Activated naive CD4-positive, alpha-beta T cell treated with anti-CD3 and anti-CD28 coated beads for 36 hours (primary cell): ENCODE measurements at regions not wholly inside any gene's neighbourhood (a gene's known extent, or its start where the extent isn't known, plus 50 kb on each side); places are given as distances from the start of the nearest gene placed in this dataset.

Source experiments
- CTCF ChIA-PET: fragments of 350-600 bp; sonication (Branson Sonifier 250); formaldehyde crosslinking; loops from one replicate; lab custom pipeline; 2021; ENCODE audit warnings: antibody characterized with exemption; lab: Charles Lee
- DNase-seq: peaks from one replicate; pipeline ENCODE4 v3.0.0-alpha.2; 2020
- H3K27ac Mint-ChIP-seq: one replicate; pipeline ENCODE4 v1.8.0; 2021; ENCODE audit warnings: mild to moderate bottlenecking, mixed read lengths
- H3K27me3 Mint-ChIP-seq: one replicate; pipeline ENCODE4 v1.8.0; 2021; ENCODE audit warnings: low read depth, mixed read lengths
- H3K36me3 Mint-ChIP-seq: one replicate; pipeline ENCODE4 v1.8.0; 2021; ENCODE audit warnings: low read depth, mixed read lengths
- H3K4me1 Mint-ChIP-seq: one replicate; pipeline ENCODE4 v1.8.0; 2021; ENCODE audit warnings: low read depth, mixed read lengths
- H3K4me3 Mint-ChIP-seq: one replicate; pipeline ENCODE4 v1.8.0; 2021; ENCODE audit warnings: mild to moderate bottlenecking, moderate library complexity, mixed read lengths
- H3K9me3 Mint-ChIP-seq: one replicate; pipeline ENCODE4 v1.8.0; 2021; ENCODE audit warnings: mixed read lengths
- intact Hi-C: fragments of 100-400 bp; cut with micrococcal nuclease; formaldehyde crosslinking; loops from one replicate; pipeline ENCODE4 v1.15.1; 2023

DNA sequence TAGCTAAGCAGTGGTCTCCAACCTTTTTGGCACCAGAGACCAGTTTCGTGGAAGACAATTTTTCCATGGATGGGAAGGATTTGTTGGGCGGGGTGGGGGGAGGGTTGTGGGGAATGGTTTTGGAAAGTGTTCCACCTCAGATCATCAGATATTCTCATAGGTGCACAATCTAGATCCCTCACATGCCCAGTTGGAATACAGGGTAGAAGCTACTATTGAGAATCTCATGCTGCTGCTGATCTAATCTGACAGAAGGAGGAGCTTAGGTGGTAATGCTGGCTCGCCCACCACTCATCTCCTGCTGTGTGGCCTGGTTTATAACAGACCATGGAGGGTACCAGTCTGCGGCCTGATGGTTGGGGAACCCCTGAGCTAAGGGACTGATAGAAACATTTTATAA lies 662.7 kb upstream of the RGMB start:
- Mint-ChIP-seq H3K36me3 (no peaks in the 10 kb centered on the region), H3K4me1 (no peaks in the 10 kb centered on the region), H3K27ac (no peak overlapping the region), H3K9me3 (no peaks in the 10 kb centered on the region), H3K27me3 (peaks cover 7% of the 10 kb centered on the region), H3K4me3 (no peak overlapping the region)
- no peak for DNase-seq
- intact Hi-C loops, result no loop called here
- CTCF ChIA-PET, result interaction anchor here (0.7 kb wide), 1 partner anchor 24 kb away, joined by 3 read pairs; no protein-coding TSS in a partner anchor

- H3K9me3 Mint-ChIP-seq, result peaks cover 2% of the 10 kb centered on the region
- H3K36me3 Mint-ChIP-seq, result no peaks in the 10 kb centered on the region
- H3K4me1 Mint-ChIP-seq, result no peaks in the 10 kb centered on the region
- no peak overlapping the region for H3K27ac Mint-ChIP-seq
- CTCF ChIA-PET, result no interaction called here
- intact Hi-C loops, result no loop called here
- DNase-seq, result no peak
- peaks cover 4% of the 10 kb centered on the region for H3K27me3 Mint-ChIP-seq
- no peak overlapping the region for H3K4me3 Mint-ChIP-seq
These were observed 661.8 kb upstream of the RGMB start for GRCh38 chr5:98111686-98112085.

DNA sequence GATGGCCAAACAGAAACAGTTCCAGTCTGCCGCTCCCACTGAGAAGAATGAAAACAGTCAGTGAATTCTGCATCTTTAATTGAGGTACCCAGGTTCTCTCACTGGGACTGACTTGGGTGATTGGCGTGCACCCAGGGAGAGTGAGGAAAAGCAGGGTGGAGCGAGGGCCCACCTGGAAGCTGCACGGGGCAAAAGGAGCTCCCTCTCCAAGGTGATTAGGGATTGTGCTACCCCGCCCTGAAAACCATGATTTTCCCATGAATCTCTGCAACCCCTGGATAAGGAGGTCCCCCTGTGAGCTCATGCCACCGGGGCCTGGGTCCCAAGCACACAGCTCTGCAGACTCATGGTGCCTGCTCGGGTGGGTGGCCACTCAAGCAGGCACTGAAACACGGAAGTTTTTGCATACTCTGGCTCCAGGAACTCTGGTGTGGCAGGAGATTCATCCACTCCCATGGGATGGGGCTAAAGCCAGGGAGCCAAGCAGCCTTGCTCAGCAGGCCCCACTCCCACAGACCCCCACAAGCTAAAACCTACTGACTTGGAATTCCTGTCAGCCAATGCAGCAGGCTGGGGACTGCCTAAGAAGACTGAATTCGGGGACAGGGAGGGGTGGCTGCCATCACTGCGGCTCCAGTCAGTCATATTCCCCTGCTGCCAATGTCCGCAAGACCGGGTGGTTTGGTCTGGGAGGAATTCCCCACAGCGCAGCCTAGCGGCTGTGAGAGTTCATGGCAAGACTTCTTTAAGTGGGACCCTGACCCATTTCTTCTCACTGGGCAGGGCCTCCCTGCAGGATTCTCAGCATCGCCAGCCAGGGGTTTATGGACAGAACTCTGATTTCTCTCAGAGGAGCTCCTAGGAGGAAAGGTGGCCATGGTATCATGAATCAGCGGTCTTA lies 652.2 kb upstream of the RGMB start:
- no peak for DNase-seq
- Mint-ChIP-seq H3K9me3 (no peaks in the 10 kb centered on the region), H3K4me1 (no peaks in the 10 kb centered on the region), H3K4me3 (no peak overlapping the region), H3K27me3 (no peaks in the 10 kb centered on the region), H3K27ac (no peak overlapping the region), H3K36me3 (no peaks in the 10 kb centered on the region)
- CTCF ChIA-PET, result no interaction called here
- intact Hi-C loops, result no loop called here

GRCh38 chr5:98128271-98128670 lies 645.2 kb upstream of the RGMB start:
- H3K4me3 Mint-ChIP-seq, result no peak overlapping the region
- H3K9me3 Mint-ChIP-seq, result no peaks in the 10 kb centered on the region
- CTCF ChIA-PET, result interaction anchor here (0.7 kb wide), 1 partner anchor 910 kb away, joined by 4 read pairs; no protein-coding TSS in a partner anchor

GRCh38 chr5:98128846-98129245 lies 644.6 kb upstream of the RGMB start:
- DNase-seq, result no peak
- Mint-ChIP-seq H3K9me3 (no peaks in the 10 kb centered on the region), H3K4me3 (no peak overlapping the region), H3K36me3 (no peaks in the 10 kb centered on the region), H3K27ac (no peak overlapping the region), H3K27me3 (no peaks in the 10 kb centered on the region), H3K4me1 (no peaks in the 10 kb centered on the region)
- CTCF ChIA-PET, result no interaction called here
- intact Hi-C loops, result no loop called here

More at GRCh38 chr5:98128271-98128670, 645.2 kb upstream of the RGMB start:
- DNase-seq, result no peak
- Mint-ChIP-seq H3K27ac (no peak overlapping the region), H3K4me1 (no peaks in the 10 kb centered on the region), H3K36me3 (no peaks in the 10 kb centered on the region), H3K27me3 (no peaks in the 10 kb centered on the region)
- intact Hi-C loops, result no loop called here

DNA sequence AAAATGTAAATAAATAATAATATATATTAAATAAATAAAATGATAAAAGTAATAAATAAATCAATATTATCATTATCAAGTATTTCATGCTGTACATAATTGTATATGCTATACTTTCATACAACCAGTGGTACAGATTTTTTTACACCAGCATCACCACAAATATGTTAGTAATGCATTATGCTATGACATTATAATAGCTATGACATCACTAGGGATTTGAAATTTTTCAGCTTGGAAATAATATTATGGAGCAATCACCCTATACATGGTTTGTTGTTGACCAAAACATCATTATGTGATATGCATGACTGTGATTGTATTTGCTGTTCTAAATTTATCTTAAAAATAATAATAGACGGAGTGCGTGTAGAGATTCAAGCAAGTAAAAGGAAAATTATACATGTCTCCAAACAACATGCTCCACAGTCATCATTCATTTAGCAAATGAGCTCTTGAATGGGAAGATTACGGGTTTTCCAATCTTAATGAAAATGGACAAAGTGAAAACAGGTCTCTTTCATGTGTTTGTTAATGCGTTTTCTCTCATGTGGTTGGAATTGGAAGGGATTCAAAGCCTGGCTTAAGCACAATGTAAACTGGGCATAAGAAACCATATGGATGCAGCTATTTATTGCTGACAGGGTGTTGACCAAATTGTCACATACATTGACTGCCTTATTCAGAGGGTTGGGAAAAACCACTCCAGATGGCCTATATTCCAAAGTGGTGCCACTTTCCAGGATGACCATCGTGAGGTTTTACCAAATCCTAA lies 643.0 kb upstream of the RGMB start:
- intact Hi-C loops, result no loop called here
- Mint-ChIP-seq H3K36me3 (no peaks in the 10 kb centered on the region), H3K4me1 (no peaks in the 10 kb centered on the region), H3K27me3 (no peaks in the 10 kb centered on the region), H3K9me3 (no peaks in the 10 kb centered on the region), H3K4me3 (no peak overlapping the region), H3K27ac (no peak overlapping the region)
- CTCF ChIA-PET, result no interaction called here
- no peak for DNase-seq

DNA sequence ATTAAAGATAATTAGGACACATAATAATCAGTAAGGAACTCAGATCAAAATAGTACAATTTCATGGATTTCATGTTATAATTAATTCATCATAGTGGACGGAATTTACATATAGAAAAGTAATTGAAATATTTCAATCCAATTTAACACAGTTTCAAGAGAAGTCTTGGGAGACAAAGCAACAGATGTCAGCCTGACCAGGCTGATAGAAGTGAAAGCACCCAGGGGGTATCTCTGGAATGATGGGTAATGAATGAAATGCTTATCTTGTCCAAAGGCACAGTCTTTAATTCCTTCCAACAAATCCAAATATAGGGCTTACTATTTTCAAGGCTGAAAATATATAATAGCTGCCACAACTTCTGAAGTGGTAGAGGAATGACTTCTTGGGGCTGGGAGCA lies 629.3 kb upstream of the RGMB start:
- peaks cover 1% of the 10 kb centered on the region for H3K9me3 Mint-ChIP-seq
- H3K36me3 Mint-ChIP-seq, result no peaks in the 10 kb centered on the region
- no peak for DNase-seq
- no peaks in the 10 kb centered on the region for H3K27me3 Mint-ChIP-seq
- intact Hi-C loops, result no loop called here
- no peak overlapping the region for H3K4me3 Mint-ChIP-seq
- H3K4me1 Mint-ChIP-seq, result no peaks in the 10 kb centered on the region
- no peak overlapping the region for H3K27ac Mint-ChIP-seq
- CTCF ChIA-PET, result no interaction called here

DNA sequence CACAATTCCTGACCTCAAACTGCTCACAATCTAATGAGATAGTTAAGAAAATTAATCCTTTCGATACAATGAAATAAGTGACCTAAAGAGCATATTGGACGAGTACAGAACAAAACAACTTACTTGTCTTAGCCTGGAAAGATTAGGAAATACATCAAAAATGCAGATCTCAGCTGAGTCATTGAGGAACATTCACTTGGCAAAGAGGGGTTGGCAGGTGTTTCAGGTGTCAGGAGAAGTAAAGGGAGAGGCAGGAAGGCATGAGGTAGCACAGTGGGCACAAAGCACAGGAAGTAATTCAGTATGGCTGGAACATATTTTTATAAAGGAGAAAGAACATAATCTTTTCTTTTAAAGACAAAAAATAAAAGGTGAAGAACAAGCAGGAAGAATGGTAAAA lies 628.8 kb upstream of the RGMB start:
- intact Hi-C loops, result no loop called here
- Mint-ChIP-seq H3K27me3 (no peaks in the 10 kb centered on the region), H3K4me3 (no peak overlapping the region), H3K36me3 (no peaks in the 10 kb centered on the region), H3K4me1 (no peaks in the 10 kb centered on the region), H3K9me3 (peaks cover 1% of the 10 kb centered on the region), H3K27ac (no peak overlapping the region)
- DNase-seq, result no peak
- CTCF ChIA-PET, result no interaction called here

DNA sequence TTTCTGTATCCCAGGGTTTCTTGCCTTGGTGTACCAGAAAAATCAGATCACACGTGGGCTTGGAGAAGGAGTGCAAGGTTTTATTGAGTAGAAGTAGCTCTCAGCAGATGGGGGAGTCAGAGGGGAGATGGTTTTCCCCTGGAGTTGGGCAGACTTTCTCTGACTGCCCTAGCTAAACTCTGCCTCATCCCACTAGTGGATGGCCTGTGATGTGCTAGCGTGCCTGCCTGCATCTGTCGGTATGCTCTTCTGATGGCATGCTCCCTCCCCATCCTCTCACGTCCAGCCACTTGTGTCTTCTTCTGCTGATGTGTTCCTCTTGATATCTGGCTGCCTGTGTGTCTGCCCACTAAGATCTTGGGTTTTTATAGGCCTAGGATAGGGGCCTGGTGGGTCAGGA lies 616.1 kb upstream of the RGMB start:
- intact Hi-C loops, result no loop called here

GRCh38 chr5:98158440-98158839 lies 615.0 kb upstream of the RGMB start:
- no peaks in the 10 kb centered on the region for H3K9me3 Mint-ChIP-seq
- no peak overlapping the region for H3K4me3 Mint-ChIP-seq
- DNase-seq, result no peak
- no peaks in the 10 kb centered on the region for H3K27me3 Mint-ChIP-seq
- no peak overlapping the region for H3K27ac Mint-ChIP-seq
- H3K36me3 Mint-ChIP-seq, result no peaks in the 10 kb centered on the region
- H3K4me1 Mint-ChIP-seq, result no peaks in the 10 kb centered on the region
- CTCF ChIA-PET, result no interaction called here
- intact Hi-C loops, result no loop called here

More for the DNA sequence above, 616.1 kb upstream of the RGMB start:
- DNase-seq, result no peak
- no peaks in the 10 kb centered on the region for H3K27me3 Mint-ChIP-seq
- no peak overlapping the region for H3K4me3 Mint-ChIP-seq
- H3K27ac Mint-ChIP-seq, result no peak overlapping the region
- no peaks in the 10 kb centered on the region for H3K4me1 Mint-ChIP-seq
- CTCF ChIA-PET, result no interaction called here
- no peaks in the 10 kb centered on the region for H3K9me3 Mint-ChIP-seq
- H3K36me3 Mint-ChIP-seq, result no peaks in the 10 kb centered on the region

DNA sequence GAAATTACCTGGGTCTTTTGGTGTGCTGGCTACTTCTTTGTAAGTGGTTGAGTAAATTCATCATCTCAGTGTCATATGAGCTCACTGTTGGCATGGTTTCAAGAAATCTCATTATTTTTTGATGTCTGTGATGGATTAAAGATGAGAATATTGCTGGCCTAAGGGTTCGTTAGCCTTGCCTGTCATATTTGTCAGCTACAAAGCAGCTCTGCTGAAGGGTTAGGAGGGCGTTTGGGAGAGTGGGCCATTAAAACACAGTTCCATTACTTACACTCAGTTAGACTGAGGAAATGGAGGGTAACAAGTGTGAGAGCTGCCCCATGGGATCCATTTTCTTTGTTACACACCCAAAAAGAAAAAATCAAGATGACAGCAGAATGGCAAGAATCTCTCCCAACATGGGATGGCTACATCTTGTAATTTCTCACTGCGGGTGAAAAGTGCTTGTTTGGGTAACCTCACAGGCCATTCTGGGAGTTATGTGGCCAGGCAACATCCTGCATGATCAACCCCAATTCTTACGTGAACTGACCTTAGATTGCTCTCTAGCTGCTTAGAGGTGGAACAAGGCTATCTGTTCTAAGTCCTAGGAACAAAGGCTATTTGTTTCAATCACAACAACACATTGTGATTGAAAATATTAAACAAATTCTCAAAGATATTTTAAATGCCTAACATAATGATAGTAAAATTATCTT lies 609.5 kb upstream of the RGMB start:
- Mint-ChIP-seq H3K4me1 (no peaks in the 10 kb centered on the region), H3K9me3 (no peaks in the 10 kb centered on the region), H3K4me3 (no peak overlapping the region), H3K27ac (no peak overlapping the region), H3K36me3 (no peaks in the 10 kb centered on the region), H3K27me3 (no peaks in the 10 kb centered on the region)
- CTCF ChIA-PET, result interaction anchor here (0.7 kb wide), 1 partner anchor 934 kb away, joined by 7 read pairs; no protein-coding TSS in a partner anchor
- intact Hi-C loops, result no loop called here
- no peak for DNase-seq

DNA sequence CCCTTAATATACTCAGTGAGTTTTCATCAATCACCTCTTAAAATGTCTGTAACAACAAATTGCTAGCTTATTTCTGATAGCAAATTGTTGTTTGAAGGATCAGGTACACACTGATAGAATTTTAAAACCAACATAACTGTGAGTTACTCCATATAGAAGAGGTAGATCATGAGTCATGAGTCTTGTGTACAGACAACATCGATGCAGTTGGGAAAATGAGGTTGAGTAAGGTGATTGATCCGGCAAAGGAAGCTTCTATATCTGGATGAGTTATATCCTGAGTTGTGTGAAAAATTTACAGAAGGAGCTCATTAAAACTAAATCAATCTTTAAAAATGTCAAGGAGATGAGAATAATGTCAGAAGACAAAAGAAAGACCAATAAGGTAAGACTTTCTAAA lies 604.6 kb upstream of the RGMB start:
- H3K4me1 Mint-ChIP-seq, result no peaks in the 10 kb centered on the region
- H3K4me3 Mint-ChIP-seq, result no peak overlapping the region
- no peaks in the 10 kb centered on the region for H3K36me3 Mint-ChIP-seq
- intact Hi-C loops, result no loop called here
- CTCF ChIA-PET, result no interaction called here
- H3K27ac Mint-ChIP-seq, result no peak overlapping the region
- H3K9me3 Mint-ChIP-seq, result no peaks in the 10 kb centered on the region
- DNase-seq, result no peak
- H3K27me3 Mint-ChIP-seq, result no peaks in the 10 kb centered on the region
